ENCODE measurements at regions not wholly inside any gene's neighbourhood (a gene's known extent, or its start where the extent isn't known, plus 50 kb on each side); places are given as distances from the start of the nearest gene placed in this dataset.

GRCh38 chr12:125579916-125580315 is 514.7 kb downstream of the AACS start:
- DNase-seq (ENCODE audit: low read depth) = no peak
- ChIA-PET POLR2A (no interaction called here), CTCF (no interaction called here)
- TF ChIP-seq, protein P1, sequence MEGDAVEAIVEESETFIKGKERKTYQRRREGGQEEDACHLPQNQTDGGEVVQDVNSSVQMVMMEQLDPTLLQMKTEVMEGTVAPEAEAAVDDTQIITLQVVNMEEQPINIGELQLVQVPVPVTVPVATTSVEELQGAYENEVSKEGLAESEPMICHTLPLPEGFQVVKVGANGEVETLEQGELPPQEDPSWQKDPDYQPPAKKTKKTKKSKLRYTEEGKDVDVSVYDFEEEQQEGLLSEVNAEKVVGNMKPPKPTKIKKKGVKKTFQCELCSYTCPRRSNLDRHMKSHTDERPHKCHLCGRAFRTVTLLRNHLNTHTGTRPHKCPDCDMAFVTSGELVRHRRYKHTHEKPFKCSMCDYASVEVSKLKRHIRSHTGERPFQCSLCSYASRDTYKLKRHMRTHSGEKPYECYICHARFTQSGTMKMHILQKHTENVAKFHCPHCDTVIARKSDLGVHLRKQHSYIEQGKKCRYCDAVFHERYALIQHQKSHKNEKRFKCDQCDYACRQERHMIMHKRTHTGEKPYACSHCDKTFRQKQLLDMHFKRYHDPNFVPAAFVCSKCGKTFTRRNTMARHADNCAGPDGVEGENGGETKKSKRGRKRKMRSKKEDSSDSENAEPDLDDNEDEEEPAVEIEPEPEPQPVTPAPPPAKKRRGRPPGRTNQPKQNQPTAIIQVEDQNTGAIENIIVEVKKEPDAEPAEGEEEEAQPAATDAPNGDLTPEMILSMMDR (IDR thresholded peaks at IDR 0.05; ENCODE audit: insufficient read depth, low read depth, low read length) = no peak
- no peak overlapping the region for H3K4me3 ChIP-seq (ENCODE audit: low read depth, low read length)
- H3K27me3 ChIP-seq (ENCODE audit: control insufficient read depth, insufficient read depth, low read length) = no peaks in the 10 kb centered on the region
- no peaks in the 10 kb centered on the region for H3K36me3 ChIP-seq (ENCODE audit: control insufficient read depth, insufficient read depth, low read length)

GRCh38 chr12:125583071-125583470 is 517.8 kb downstream of the AACS start:
- H3K27me3 ChIP-seq (ENCODE audit: control insufficient read depth, insufficient read depth, low read length) = no peaks in the 10 kb centered on the region
- H3K36me3 ChIP-seq (ENCODE audit: control insufficient read depth, insufficient read depth, low read length) = no peaks in the 10 kb centered on the region
- no peak overlapping the region for H3K4me3 ChIP-seq (ENCODE audit: low read depth, low read length)
- ChIA-PET POLR2A (no interaction called here), CTCF (no interaction called here)
- TF ChIP-seq, protein P1 (IDR thresholded peaks at IDR 0.05; ENCODE audit: insufficient read depth, low read depth, low read length) = no peak
- no peak for DNase-seq (ENCODE audit: low read depth)

DNA sequence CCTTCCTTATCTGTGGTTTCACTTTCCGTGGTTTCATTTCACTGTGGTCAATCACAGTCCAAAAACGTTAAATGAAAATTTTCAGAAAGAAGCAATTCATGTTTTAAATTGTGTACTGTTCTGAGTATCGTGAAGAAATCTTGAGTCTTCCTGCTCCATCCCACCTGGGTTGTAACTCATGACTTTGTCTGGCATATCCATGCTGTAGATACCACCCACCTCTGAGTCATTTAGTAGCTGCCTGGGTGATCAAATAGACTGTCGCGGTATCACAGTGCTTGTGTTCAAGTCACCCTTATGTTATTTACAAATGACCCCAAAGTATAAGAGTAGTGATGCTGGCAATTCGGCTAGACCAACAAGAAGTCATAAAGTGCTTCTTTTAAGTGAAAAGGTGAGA is 521.2 kb downstream of the AACS start:
- TF ChIP-seq, protein P1 (IDR thresholded peaks at IDR 0.05; ENCODE audit: insufficient read depth, low read depth, low read length) = no peak
- Histone ChIP-seq H3K4me3 (ENCODE audit: low read depth, low read length) (no peak overlapping the region), H3K36me3 (ENCODE audit: control insufficient read depth, insufficient read depth, low read length) (no peaks in the 10 kb centered on the region), H3K27me3 (ENCODE audit: control insufficient read depth, insufficient read depth, low read length) (no peaks in the 10 kb centered on the region)
- no peak for DNase-seq (ENCODE audit: low read depth)
- ChIA-PET POLR2A (no interaction called here), CTCF (no interaction called here)

- CTCF ChIA-PET = no interaction called here
- TF ChIP-seq, protein P1 (IDR thresholded peaks at IDR 0.05; ENCODE audit: insufficient read depth, low read depth, low read length) = no peak
- H3K27me3 ChIP-seq (ENCODE audit: control insufficient read depth, insufficient read depth, low read length) = no peaks in the 10 kb centered on the region
These were observed 528.0 kb downstream of the AACS start for GRCh38 chr12:125593269-125593668.

DNA sequence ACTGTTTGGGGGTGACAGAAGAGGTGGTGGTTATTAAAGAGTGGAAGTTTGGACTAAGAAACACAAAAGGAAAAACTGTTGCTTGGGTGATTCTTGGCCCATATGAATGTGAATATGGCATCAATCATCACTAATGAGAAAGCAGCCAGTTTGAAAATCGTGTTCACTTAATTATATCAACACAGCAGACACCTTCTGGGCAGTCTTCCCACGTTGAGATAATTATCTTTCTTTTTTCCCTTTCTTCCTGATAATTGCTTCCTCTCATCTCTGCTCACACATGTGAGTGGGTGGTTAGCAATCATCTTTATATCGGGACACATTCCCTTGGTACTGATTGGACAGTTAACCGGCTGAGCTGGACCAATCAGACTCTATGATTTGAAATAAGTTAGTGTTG is 539.7 kb downstream of the AACS start:
- Histone ChIP-seq H3K4me3 (ENCODE audit: low read depth, low read length) (no peak overlapping the region), H3K36me3 (ENCODE audit: control insufficient read depth, insufficient read depth, low read length) (no peaks in the 10 kb centered on the region), H3K27me3 (ENCODE audit: control insufficient read depth, insufficient read depth, low read length) (no peaks in the 10 kb centered on the region)
- ChIA-PET POLR2A (no interaction called here), CTCF (no interaction called here)
- DNase-seq (ENCODE audit: low read depth) = no peak
- TF ChIP-seq, protein P1 (IDR thresholded peaks at IDR 0.05; ENCODE audit: insufficient read depth, low read depth, low read length) = no peak

More at GRCh38 chr12:125593269-125593668, 528.0 kb downstream of the AACS start:
- POLR2A ChIA-PET = no interaction called here
- Histone ChIP-seq H3K4me3 (ENCODE audit: low read depth, low read length) (no peak overlapping the region), H3K36me3 (ENCODE audit: control insufficient read depth, insufficient read depth, low read length) (no peaks in the 10 kb centered on the region)
- no peak for DNase-seq (ENCODE audit: low read depth)
